ENCODE measurements at regions not wholly inside any gene's neighbourhood (a gene's known extent, or its start where the extent isn't known, plus 50 kb on each side); places are given as distances from the start of the nearest gene placed in this dataset.

GRCh38 chr1:112056354-112056753 is 66.9 kb upstream of the KCND3 start:
- TF ChIP-seq CTCF (IDR thresholded peaks at IDR 0.05; ENCODE audit: poor library complexity, severe bottlenecking), result no peak
- no peak for TF ChIP-seq SMC3 (conservative IDR thresholded peaks at IDR 0.05; ENCODE audit: poor library complexity)
